MCF 10A (cell line): ENCODE measurements at regions not wholly inside any gene's neighbourhood (a gene's known extent, or its start where the extent isn't known, plus 50 kb on each side); places are given as distances from the start of the nearest gene placed in this dataset.

Experiments used
- BruUV-seq: library from RNA; stranded (reverse); fragments of 400-500 nt; replicated peaks from 2 replicates; lab custom pipeline; 2021; lab: Mats Ljungman, UMichigan
- CTCF ChIA-PET: fragments of 300-600 bp; sonication (Branson Sonifier 250); formaldehyde crosslinking; extraction: SDS; loops from one replicate; lab custom pipeline; 2021; ENCODE audit warnings: antibody characterized with exemption, inconsistent platforms; lab: Yijun Ruan, JAX
- POLR2A ChIA-PET: fragments of 300-600, 350-650 bp; sonication (Branson Sonifier 250); formaldehyde crosslinking; extraction: SDS; loops from one replicate; lab custom pipeline; 2020; ENCODE audit warnings: antibody characterized with exemption, inconsistent platforms; lab: Yijun Ruan, JAX
- DNase-seq: peaks from one replicate; pipeline ENCODE4 v3.0.0-alpha.2; 2018; ENCODE audit not compliant: unreplicated experiment
- H3K27ac Mint-ChIP-seq: one replicate; pipeline ENCODE4 v1.8.0; 2022; ENCODE audit warnings: mild to moderate bottlenecking, low read depth, mixed read lengths; ENCODE audit not compliant: unreplicated experiment
- H3K27me3 Mint-ChIP-seq: one replicate; pipeline ENCODE4 v1.8.0; 2022; ENCODE audit warnings: mixed read lengths; ENCODE audit not compliant: insufficient read depth, unreplicated experiment
- H3K36me3 Mint-ChIP-seq: one replicate; pipeline ENCODE4 v1.8.0; 2022; ENCODE audit warnings: mild to moderate bottlenecking, moderate library complexity, mixed read lengths; ENCODE audit not compliant: insufficient read depth, unreplicated experiment
- H3K4me1 Mint-ChIP-seq: one replicate; pipeline ENCODE4 v1.8.0; 2022; ENCODE audit warnings: mixed read lengths; ENCODE audit not compliant: insufficient read depth, unreplicated experiment
- H3K4me3 Mint-ChIP-seq: one replicate; pipeline ENCODE4 v1.8.0; 2022; ENCODE audit warnings: mild to moderate bottlenecking, moderate library complexity, mixed read lengths; ENCODE audit not compliant: unreplicated experiment
- H3K9me3 Mint-ChIP-seq: one replicate; pipeline ENCODE4 v1.8.0; 2022; ENCODE audit warnings: mixed read lengths; ENCODE audit not compliant: unreplicated experiment
- CTCF ChIP-seq: fragments of 200-600 bp; IDR thresholded peaks from one replicate; pipeline ENCODE4 v1.8.0; 2022; ENCODE audit warnings: antibody characterized with exemption, mild to moderate bottlenecking; ENCODE audit not compliant: unreplicated experiment
- intact Hi-C: fragments of 100-400 bp; cut with micrococcal nuclease; formaldehyde crosslinking; loops from 2 replicates; pipeline ENCODE4 v1.14.1; 2022

GRCh38 chr6:133644892-133645619 is 243.9 kb upstream of the TCF21 start:
- Mint-ChIP-seq H3K27ac (peak overlapping the region; percentile 51), H3K27me3 (no peaks in the 10 kb centered on the region), H3K4me1 (peaks cover 12% of the 10 kb centered on the region), H3K36me3 (peaks cover 6% of the 10 kb centered on the region), H3K4me3 (no peak overlapping the region), H3K9me3 (no peaks in the 10 kb centered on the region)
- no peak for DNase-seq
- TF ChIP-seq CTCF, result no peak
- ChIA-PET POLR2A (interaction anchor here (0.7 to 1.1 kb wide), 3 partner anchors 56 to 1182 kb away, joined by 3 to 5 read pairs (median 3); no protein-coding TSS in a partner anchor), CTCF (interaction anchor here (0.6 to 1.5 kb wide), 4 partner anchors 12 to 60 kb away, joined by 3 to 5 read pairs (median 4); no protein-coding TSS in a partner anchor)
- intact Hi-C loops, result no loop called here
- no TSS peak for BruUV-seq

- ChIA-PET POLR2A (interaction anchor here (0.5 to 1.1 kb wide), 2 partner anchors 77 to 976 kb away, joined by 3 read pairs; no protein-coding TSS in a partner anchor), CTCF (interaction anchor here (0.6 to 0.9 kb wide), 3 partner anchors 46 to 466 kb away, joined by 3 read pairs; no protein-coding TSS in a partner anchor)
- BruUV-seq, result no TSS peak
- intact Hi-C loops, result no loop called here
- peak; percentile 56 for DNase-seq
- H3K27me3 Mint-ChIP-seq, result no peaks in the 10 kb centered on the region
- no peak overlapping the region for H3K4me3 Mint-ChIP-seq
- no peak for TF ChIP-seq CTCF
- H3K27ac Mint-ChIP-seq, result no peak overlapping the region
- H3K36me3 Mint-ChIP-seq, result peaks cover 6% of the 10 kb centered on the region
- peaks cover 12% of the 10 kb centered on the region for H3K4me1 Mint-ChIP-seq
- no peaks in the 10 kb centered on the region for H3K9me3 Mint-ChIP-seq
Observed at GRCh38 chr6:133645966-133646740, 242.8 kb upstream of the TCF21 start.

- POLR2A ChIA-PET, result no interaction called here
- H3K4me1 Mint-ChIP-seq, result peaks cover 12% of the 10 kb centered on the region
- CTCF ChIA-PET, result no interaction called here
Observed at GRCh38 chr6:133648581-133648980, 240.3 kb upstream of the TCF21 start.

More at GRCh38 chr6:133648581-133648980, 240.3 kb upstream of the TCF21 start:
- DNase-seq, result no peak
- BruUV-seq, result no TSS peak
- Mint-ChIP-seq H3K36me3 (peaks cover 6% of the 10 kb centered on the region), H3K27me3 (no peaks in the 10 kb centered on the region), H3K9me3 (no peaks in the 10 kb centered on the region), H3K27ac (no peak overlapping the region), H3K4me3 (no peak overlapping the region)
- intact Hi-C loops, result no loop called here
- TF ChIP-seq CTCF, result no peak
